HepG2 (cell line): ENCODE measurements at regions not wholly inside any gene's neighbourhood (a gene's known extent, or its start where the extent isn't known, plus 50 kb on each side); places are given as distances from the start of the nearest gene placed in this dataset.

Experiments
- ATAC-seq: fragments of 200-7000 bp; cut with Tn5 transposase; 3 replicates; pipeline ENCODE4 v1.9.1; 2020; ENCODE audit warnings: mild to moderate bottlenecking, moderate library complexity
- BruUV-seq: library from RNA; stranded (reverse); fragments of 400-500 nt; replicated peaks from 2 replicates; lab custom pipeline; 2021; lab: Mats Ljungman, UMichigan
- CTCF ChIA-PET: fragments of 300-600 bp; formaldehyde crosslinking; extraction: SDS; loops from one replicate; lab custom pipeline; 2021; ENCODE audit warnings: low total read pairs, inconsistent platforms, low intra/inter-chr PET ratio; lab: Yijun Ruan, JAX
- POLR2A ChIA-PET: fragments of 350-600 bp; sonication (Branson Sonifier 250); formaldehyde crosslinking; loops from one replicate; lab custom pipeline; 2020; ENCODE audit warnings: antibody characterized with exemption, inconsistent platforms; lab: Yijun Ruan, JAX
- DNase-seq: peaks from one replicate; pipeline ENCODE4 v3.0.0-alpha.2; 2015; ENCODE audit warnings: low spot score
- FAIRE-seq: peaks from 3 replicates; lab custom pipeline; 2011; peaks lifted over from hg19 to GRCh38; lab: Jason Lieb, UNC
- H2AFZ ChIP-seq: one replicate; pipeline ENCODE4 v1.6.1; 2011; ENCODE audit warnings: low read length, inconsistent platforms
- H3K27ac ChIP-seq: fragments of 300-600 bp; 3 replicates; pipeline ENCODE4 v1.8.0; 2011; ENCODE audit warnings: mixed run types, mild to moderate bottlenecking, mixed read lengths, low read length, inconsistent platforms; ENCODE audit not compliant: insufficient read depth; ENCODE audit errors: extremely low read length
- H3K27me3 ChIP-seq, 2 experiments: fragments of 200-600 bp in 1 of 2; 2 replicates in 1 of 2; 3 replicates in 1 of 2; pipeline versions ENCODE4 v1.6.0 to v1.8.0; 2011; ENCODE audit warnings: low read length in 2 of 2, mild to moderate bottlenecking in 2 of 2, moderate library complexity in 2 of 2, inconsistent platforms in 1 of 2; ENCODE audit not compliant: insufficient read depth in 2 of 2, control insufficient read depth in 1 of 2
- H3K36me3 ChIP-seq, 2 experiments: fragments of 200-600 bp in 1 of 2; replicated peaks in 1 of 2; 2 replicates in 1 of 2; 3 replicates in 1 of 2; pipeline versions ENCODE4 v1.5.1 to v1.8.0; 2011; ENCODE audit warnings: low read length in 2 of 2, inconsistent platforms in 1 of 2; ENCODE audit not compliant: insufficient read depth in 2 of 2, control insufficient read depth in 1 of 2
- H3K4me1 ChIP-seq: 2 replicates; pipeline ENCODE4 v1.5.1; 2012; ENCODE audit warnings: low read length, inconsistent platforms; ENCODE audit not compliant: insufficient read depth
- H3K4me2 ChIP-seq: 2 replicates; pipeline ENCODE4 v1.6.0; 2011; ENCODE audit warnings: low read depth, low read length, inconsistent platforms
- H3K4me3 ChIP-seq, 3 experiments: fragments of 200-600 bp in 1 of 3; sonication (generic), shearing (Covaris generic) in 1 of 3; replicated peaks in 1 of 3; 2 replicates each; pipeline ENCODE4 v1.5.1; 2011 to 2016; ENCODE audit warnings: low read length in 3 of 3, inconsistent platforms in 2 of 3, low read depth in 2 of 3, mild to moderate bottlenecking in 2 of 3, control low read depth in 1 of 3, mixed read lengths in 1 of 3; ENCODE audit not compliant: insufficient read depth in 1 of 3
- H3K79me2 ChIP-seq: one replicate; pipeline ENCODE4 v1.6.1; 2011; ENCODE audit warnings: low read length, inconsistent platforms; ENCODE audit not compliant: insufficient read depth
- H3K9ac ChIP-seq: 2 replicates; pipeline ENCODE4 v1.6.0; 2011; ENCODE audit warnings: mild to moderate bottlenecking, low read depth, low read length, inconsistent platforms; ENCODE audit not compliant: insufficient read depth
- H3K9me3 ChIP-seq: 2 replicates; pipeline ENCODE4 v1.5.1; 2012; ENCODE audit warnings: mild to moderate bottlenecking, low read length
- H4K20me1 ChIP-seq: 2 replicates; pipeline ENCODE4 v1.6.0; 2011; ENCODE audit warnings: inconsistent platforms, mild to moderate bottlenecking, low read length, moderate library complexity; ENCODE audit not compliant: insufficient read depth
- CENPX ChIP-seq: sonication (generic); formaldehyde crosslinking; IDR thresholded peaks from 2 replicates; pipeline ENCODE4 v1.9.0; 2021; ENCODE audit warnings: mild to moderate bottlenecking, missing genetic modification reagents, moderate library complexity
- DBP ChIP-seq: sonication (generic); formaldehyde crosslinking; IDR thresholded peaks from 2 replicates; pipeline ENCODE4 v1.4.0; 2020; ENCODE audit warnings: missing genetic modification reagents; ENCODE audit errors: not compliant biosample characterization
- IKZF1 ChIP-seq: fragments of 450-650 bp; IDR thresholded peaks from 2 replicates; pipeline ENCODE4 v1.7.1; 2016
- SIX4 ChIP-seq: sonication (generic); formaldehyde crosslinking; IDR thresholded peaks from 2 replicates; pipeline ENCODE4 v1.4.0; 2020; ENCODE audit warnings: missing genetic modification reagents
- U2AF1 ChIP-seq: fragments of 200-400 bp; formaldehyde crosslinking; optimal IDR thresholded peaks from 2 replicates; pipeline ENCODE3; 2017; ENCODE audit warnings: mild to moderate bottlenecking, low read depth, low read length
- ZNF331 ChIP-seq: sonication (generic); formaldehyde crosslinking; IDR thresholded peaks from 2 replicates; pipeline ENCODE4 v1.4.0; 2020; ENCODE audit warnings: missing genetic modification reagents
- ZNF556 ChIP-seq: sonication (generic); formaldehyde crosslinking; IDR thresholded peaks from 2 replicates; pipeline ENCODE4 v1.4.0; 2020; ENCODE audit warnings: mild to moderate bottlenecking, missing genetic modification reagents, borderline replicate concordance
- WGBS: methylation state at CpG from one replicate; pipeline ENCODE4 v1.1.6; 2017; ENCODE audit warnings: low lambda C conversion rate; 5-methylcytosine and 5-hydroxymethylcytosine counted together
- in situ Hi-C: cut with HindIII; loops from 2 replicates; pipeline ENCODE4 v1.10.0; 2017; ENCODE audit warnings: low pct_unique_long_range_greater_than_20kb; ENCODE audit not compliant: extremely low pct_ligation_motif_present
- intact Hi-C: fragments of 100-400 bp; cut with micrococcal nuclease; formaldehyde crosslinking; loops from one replicate; pipeline ENCODE4 v1.10.0; 2022; ENCODE audit not compliant: unreplicated experiment
- TF ChIP-seq, protein P1 (sequence below): IDR thresholded peaks from 2 replicates; pipeline ENCODE4 v1.6.1; 2016; ENCODE audit warnings: mild to moderate bottlenecking, missing biosample characterization, missing genetic modification reagents
- TF ChIP-seq, protein P2 (sequence below): sonication (generic); formaldehyde crosslinking; IDR thresholded peaks from 2 replicates; pipeline ENCODE4 v1.4.0; 2020; ENCODE audit warnings: missing genetic modification reagents, borderline replicate concordance

DNA sequence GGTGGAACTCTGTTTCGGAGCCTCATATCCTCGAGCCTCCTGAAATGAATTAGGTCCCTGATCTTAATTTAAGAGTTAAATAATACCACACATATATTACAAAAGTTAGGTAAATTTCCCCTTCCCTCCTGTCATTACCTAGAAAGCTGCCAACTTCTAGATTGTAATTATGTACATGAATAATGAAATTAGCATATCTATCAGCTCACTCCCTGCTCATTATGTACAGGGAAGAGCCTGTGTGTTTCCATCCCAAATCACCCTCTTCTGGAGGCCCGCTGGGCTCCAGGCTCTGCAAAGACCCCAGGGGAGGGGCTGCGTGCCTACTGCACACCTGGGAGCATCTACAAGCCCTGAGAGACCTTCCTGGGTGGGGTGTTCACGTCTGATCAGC, 384.1 kb downstream of the MN1 start (continued):
- no peak for TF ChIP-seq ZNF556 (CRISPR knock-in tag)
- TF ChIP-seq, protein P1, sequence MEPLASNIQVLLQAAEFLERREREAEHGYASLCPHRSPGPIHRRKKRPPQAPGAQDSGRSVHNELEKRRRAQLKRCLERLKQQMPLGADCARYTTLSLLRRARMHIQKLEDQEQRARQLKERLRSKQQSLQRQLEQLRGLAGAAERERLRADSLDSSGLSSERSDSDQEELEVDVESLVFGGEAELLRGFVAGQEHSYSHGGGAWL = no peak
- no peak for TF ChIP-seq DBP
- no peak for TF ChIP-seq CENPX (CRISPR knock-in tag)
- TF ChIP-seq, protein P2, sequence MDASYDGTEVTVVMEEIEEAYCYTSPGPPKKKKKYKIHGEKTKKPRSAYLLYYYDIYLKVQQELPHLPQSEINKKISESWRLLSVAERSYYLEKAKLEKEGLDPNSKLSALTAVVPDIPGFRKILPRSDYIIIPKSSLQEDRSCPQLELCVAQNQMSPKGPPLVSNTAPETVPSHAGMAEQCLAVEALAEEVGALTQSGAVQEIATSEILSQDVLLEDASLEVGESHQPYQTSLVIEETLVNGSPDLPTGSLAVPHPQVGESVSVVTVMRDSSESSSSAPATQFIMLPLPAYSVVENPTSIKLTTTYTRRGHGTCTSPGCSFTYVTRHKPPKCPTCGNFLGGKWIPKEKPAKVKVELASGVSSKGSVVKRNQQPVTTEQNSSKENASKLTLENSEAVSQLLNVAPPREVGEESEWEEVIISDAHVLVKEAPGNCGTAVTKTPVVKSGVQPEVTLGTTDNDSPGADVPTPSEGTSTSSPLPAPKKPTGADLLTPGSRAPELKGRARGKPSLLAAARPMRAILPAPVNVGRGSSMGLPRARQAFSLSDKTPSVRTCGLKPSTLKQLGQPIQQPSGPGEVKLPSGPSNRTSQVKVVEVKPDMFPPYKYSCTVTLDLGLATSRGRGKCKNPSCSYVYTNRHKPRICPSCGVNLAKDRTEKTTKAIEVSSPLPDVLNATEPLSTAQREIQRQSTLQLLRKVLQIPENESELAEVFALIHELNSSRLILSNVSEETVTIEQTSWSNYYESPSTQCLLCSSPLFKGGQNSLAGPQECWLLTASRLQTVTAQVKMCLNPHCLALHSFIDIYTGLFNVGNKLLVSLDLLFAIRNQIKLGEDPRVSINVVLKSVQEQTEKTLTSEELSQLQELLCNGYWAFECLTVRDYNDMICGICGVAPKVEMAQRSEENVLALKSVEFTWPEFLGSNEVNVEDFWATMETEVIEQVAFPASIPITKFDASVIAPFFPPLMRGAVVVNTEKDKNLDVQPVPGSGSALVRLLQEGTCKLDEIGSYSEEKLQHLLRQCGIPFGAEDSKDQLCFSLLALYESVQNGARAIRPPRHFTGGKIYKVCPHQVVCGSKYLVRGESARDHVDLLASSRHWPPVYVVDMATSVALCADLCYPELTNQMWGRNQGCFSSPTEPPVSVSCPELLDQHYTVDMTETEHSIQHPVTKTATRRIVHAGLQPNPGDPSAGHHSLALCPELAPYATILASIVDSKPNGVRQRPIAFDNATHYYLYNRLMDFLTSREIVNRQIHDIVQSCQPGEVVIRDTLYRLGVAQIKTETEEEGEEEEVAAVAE = no peak

GRCh38 chr22:27418261-27418660, 383.3 kb downstream of the MN1 start:
- in situ Hi-C loops (loop anchor here (25.0 kb wide), 1 partner anchor 594 kb away; no protein-coding TSS in a partner anchor), intact Hi-C loops (no loop called here)
- 14% methylated on average over 6 of the region's 7 CpGs for WGBS

More at GRCh38 chr22:27418261-27418660, 383.3 kb downstream of the MN1 start:
- ATAC-seq (no peak), DNase-seq (no peak), FAIRE-seq (no peak)
- POLR2A ChIA-PET = no interaction called here
- Histone ChIP-seq H4K20me1 (no peaks in the 10 kb centered on the region), H3K4me1 (no peaks in the 10 kb centered on the region), H3K27ac (no peak overlapping the region), H3K4me2 (no peak overlapping the region), H3K9ac (no peak overlapping the region), H3K36me3 (no peaks in the 10 kb centered on the region), H3K4me3 (no peak overlapping the region), H2AFZ (no peak overlapping the region), H3K9me3 (no peaks in the 10 kb centered on the region), H3K27me3 (no peaks in the 10 kb centered on the region; a peak in 1 of 5 replicates), H3K79me2 (no peaks in the 10 kb centered on the region)
- CTCF ChIA-PET = no interaction called here
- TF ChIP-seq ZNF331 (CRISPR knock-in tag) (no peak), IKZF1 (no peak), SIX4 (CRISPR knock-in tag) (no peak), U2AF1 (no peak)
- BruUV-seq = no TSS peak
